H54 (cell line): ENCODE measurements at regions not wholly inside any gene's neighbourhood (a gene's known extent, or its start where the extent isn't known, plus 50 kb on each side); places are given as distances from the start of the nearest gene placed in this dataset.
A peak's percentile ranks its signal among the peaks of the same experiment; 100 is the strongest.
"Not testable (repeated sequence)": the region's sequence is repeated elsewhere in the genome, so short reads cannot be mapped to it uniquely, and the experiment has no call there.

Experiments
- DNase-seq: peaks from one replicate; pipeline ENCODE4 v3.0.0; 2011; ENCODE audit warnings: low spot score, mixed read lengths; ENCODE audit not compliant: insufficient read length
- FAIRE-seq: peaks from 3 replicates; lab custom pipeline; 2011; peaks lifted over from hg19 to GRCh38; lab: Jason Lieb, UNC
- POLR2A ChIP-seq: IDR thresholded peaks from 2 replicates; pipeline ENCODE4 v1.6.1; 2011; ENCODE audit warnings: low read depth, mild to moderate bottlenecking, low read length

DNA sequence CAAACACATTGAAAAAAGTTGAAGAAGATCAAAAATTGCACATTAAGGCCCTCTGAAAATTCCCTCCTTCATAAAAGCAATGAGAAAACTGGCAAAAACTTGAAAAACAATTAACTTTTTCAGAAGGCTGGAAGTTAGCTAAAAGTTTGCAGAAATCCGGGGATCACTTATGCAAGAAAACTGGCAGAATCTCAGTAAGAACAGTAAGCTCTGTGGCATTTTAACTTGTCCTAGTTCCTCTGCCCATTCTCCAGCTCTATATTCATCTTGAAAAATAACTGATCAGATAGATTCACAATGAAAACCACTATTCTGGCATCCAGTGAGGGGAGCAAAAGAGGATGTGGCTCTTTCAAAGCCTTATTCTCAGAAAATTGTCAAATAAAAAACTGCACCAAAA lies 566.8 kb downstream of the NTRK3 start:
- TF ChIP-seq POLR2A = no peak
- DNase-seq (no peak), FAIRE-seq (no peak)

DNA sequence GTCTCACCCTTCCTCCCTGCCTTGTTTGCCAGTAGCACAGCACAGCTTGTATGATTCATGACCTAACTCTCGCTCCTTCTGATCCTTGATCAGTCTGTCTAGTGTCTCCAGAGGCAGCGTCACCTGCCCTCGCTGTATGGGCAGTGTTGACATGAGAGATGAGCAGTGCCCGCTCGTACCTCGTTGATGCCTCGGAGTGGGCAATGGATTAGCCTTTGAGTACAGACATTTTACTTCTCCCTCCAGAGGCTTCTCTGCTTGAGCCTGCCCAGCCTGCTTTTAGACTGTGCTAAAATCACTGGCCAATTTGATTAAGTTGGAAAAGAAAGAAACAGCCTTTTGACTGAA lies 569.0 kb downstream of the NTRK3 start:
- no peak for FAIRE-seq
- no peak for DNase-seq
- TF ChIP-seq POLR2A = no peak

DNA sequence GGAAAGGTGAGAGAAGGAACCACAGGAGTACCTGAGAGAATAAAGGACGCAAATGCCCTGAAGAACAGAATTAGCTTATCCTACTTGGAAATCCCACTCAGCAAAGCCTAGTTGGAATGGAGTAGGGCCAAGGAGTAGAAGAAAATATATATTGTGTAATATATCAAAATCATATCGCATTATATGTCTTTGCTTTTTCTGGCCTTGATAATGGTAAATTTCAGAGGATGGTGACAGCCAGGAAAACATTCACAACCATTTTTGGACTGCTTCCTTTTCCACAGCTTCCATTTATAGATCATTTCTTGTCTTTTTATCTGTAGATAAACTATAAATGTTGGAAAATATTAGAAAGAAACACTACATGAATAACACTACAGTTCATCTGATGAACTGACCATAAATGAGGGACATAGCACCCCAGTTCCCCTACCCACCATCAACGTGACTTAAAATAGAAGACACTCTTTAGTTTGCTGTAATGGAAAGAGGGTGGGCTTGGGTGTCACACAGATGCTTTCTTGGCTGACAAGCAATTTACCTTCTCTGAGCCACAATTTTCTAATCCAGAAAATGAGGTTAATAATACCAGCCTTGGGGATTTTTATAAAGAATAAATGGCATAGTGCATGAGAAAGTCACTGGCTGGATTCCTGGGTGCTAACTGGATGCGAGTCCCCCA lies 569.6 kb downstream of the NTRK3 start:
- no peak for FAIRE-seq
- DNase-seq = no peak
- no peak for TF ChIP-seq POLR2A

DNA sequence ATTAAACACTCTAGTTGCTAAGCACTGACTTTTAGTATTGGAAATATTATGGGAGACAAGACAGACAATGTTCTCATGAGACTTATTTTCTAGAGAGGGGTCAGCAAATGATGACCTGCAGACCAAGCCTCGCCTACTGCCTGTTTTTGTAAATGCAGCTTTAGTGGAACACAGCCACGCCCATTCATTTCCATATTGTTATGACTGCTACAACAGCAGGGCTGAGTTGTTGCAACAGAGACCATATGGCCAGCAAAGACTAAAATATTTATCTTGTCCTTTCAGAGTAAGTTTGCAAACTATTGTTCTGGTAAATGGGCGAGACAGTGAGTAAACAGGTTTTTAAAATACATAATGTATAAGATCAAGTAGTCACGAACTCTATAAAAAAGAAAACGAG lies 570.2 kb downstream of the NTRK3 start:
- DNase-seq (no peak), FAIRE-seq (no peak)
- no peak for TF ChIP-seq POLR2A

DNA sequence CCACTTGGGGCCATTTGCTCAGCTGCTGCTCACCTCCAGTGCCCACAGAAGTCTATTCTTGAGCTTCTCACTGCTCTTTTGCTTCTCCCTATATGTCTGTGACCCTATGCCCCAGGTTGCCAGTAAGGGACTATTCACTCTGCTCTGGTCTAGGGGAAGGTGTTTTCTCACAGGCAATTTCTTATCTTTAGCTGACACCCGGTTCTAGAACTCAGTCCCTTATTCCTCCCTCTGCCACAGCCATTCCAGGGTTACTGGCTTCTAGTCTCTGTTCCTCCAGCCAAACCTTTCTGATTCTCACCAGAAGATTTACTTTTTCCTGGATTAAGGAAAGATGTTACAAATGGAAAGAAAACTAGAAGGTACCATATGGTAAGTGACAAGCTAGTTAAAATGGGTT lies 574.0 kb downstream of the NTRK3 start:
- DNase-seq (no peak), FAIRE-seq (no peak)
- no peak for TF ChIP-seq POLR2A

DNA sequence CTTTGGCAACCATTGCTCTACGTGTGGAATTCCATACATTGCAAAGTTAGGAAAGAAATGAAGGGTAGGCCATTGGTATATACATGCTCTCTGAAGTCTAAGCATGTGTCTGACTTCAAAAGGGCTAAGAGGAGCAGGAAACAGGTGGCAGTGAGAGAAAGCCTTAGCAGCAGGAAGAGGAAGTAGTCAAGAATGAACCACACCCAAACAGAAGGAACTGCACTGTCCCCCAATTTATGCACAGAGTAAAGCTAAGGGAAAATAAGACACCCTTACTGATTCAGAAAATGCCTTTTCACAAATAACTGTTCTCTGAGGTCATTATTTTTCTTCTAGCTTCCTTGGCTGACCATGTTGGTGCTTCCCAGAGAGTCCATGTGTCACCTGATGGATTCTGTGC lies 575.4 kb downstream of the NTRK3 start:
- no peak for FAIRE-seq
- no peak for TF ChIP-seq POLR2A
- DNase-seq = no peak

DNA sequence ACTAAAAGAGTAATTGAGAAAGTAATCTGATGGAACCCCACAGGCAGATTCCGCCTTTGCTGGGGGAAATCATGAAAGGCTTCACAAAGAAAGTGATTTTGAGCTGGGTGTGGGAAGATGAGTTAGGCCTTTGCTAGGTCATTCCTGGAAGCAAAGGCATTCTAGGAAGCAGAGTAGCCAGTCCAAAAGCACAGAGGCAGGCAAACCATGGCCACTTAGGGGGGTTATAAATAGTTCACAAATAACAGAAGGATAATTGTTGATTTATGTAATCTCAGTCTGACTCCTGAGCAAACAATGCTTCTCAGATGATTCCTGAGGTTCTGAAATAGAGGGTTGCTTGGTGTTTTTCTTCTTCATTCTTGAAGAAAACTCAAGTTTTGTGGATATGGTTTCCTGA lies 576.3 kb downstream of the NTRK3 start:
- DNase-seq (no peak), FAIRE-seq (no peak)
- no peak for TF ChIP-seq POLR2A

DNA sequence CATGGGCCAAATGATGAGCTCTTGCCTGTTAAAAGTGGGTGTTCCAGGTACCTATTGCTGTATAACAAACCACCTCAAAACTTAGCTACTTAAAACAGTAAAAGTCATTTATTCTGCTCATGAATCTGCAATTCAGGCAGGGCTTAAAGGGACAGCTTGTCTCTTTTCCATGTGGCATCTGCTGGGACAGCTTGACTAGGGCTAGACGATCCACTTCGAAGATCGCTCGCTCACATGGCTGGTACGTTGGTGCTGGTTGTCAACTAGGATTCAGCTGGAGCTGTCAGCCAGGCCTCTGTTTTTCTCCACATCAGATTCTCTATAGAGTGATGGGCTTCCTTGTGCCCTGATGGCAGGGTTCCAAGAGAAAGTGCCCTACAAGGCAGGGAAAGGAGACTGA lies 581.3 kb downstream of the NTRK3 start:
- TF ChIP-seq POLR2A = no peak
- DNase-seq (no peak), FAIRE-seq (no peak)

DNA sequence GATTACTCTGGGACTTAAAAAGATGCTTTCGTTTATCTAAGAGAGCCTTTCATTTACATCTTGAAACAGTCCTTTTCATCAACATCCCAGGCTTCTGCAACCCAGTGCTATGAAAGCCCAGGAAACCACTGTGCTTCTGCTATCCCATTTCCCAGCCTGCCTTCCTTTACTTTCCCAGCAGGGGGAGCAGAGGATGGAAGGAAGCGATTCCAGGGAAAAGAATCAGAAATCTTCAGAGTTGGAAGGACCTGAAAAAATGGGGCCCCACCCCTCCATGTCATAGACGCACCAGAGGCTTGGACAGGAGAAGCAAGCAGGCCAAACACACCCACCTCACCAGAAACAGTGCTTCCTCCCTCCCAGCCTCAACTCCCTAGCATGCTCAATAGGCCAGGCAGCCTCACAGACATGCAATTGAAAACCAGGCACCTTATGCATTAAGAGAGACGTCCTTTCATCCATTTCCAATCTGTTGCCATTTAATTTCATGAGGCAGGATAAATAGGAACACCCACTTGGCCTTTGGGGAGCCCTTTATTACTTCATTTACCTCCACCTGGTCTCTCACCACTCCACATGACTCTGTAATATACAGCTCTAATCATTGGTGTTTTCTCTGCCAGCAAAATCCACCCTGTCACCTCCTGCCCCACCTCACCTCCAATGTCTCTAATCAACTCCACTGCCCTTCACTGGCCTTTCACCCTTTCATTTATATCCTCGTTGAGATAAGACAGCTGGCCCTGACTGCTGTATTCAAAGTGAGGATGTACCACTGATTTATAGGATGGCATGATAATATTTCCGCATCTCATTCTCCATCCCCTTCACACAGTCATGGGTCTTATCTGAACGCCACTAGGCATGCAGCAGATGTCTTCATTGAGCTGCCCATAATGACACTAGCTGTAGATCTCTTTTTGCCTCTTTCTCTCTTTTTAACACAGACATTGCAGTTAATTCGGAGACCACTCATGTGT lies 583.9 kb downstream of the NTRK3 start:
- TF ChIP-seq POLR2A = no peak
- FAIRE-seq (no peak), DNase-seq (peak; percentile 6)

DNA sequence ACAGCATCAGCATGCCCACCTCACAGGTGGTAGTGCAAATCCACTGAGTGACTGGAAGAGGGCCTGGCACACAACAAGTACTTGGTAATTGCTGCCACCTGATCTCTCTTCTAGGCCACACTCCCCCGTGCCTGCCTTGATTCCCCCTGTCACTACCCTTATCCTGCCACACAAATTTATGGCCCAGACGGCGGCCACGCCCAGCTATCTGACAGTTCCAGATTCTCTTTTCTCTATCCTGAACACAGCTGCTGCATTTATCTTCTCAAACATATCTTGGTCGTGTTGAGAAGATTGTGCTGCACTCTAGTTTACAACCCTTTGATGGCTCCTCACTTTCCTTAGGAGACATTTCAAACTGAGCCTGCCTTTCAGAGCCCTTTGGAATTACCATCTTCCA lies 585.2 kb downstream of the NTRK3 start:
- no peak for TF ChIP-seq POLR2A

DNA sequence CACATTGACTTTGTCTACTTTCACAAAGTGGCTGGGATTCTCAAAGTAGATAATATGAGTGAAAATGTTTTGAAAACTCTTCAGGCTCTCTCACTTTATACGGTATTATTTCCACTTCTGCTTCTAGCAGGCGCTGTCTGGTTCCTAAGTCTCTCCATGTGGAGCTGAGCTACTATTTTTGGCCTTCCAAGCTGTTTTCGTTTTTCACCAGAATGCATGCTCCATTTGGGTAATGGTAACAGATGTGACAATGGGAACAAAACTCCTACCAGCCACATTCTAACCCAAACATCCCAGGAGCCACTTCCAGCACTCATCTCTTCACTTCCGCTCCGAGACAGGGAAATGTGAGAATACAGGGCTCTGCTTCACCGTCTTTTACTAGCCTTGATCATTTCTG lies 586.7 kb downstream of the NTRK3 start:
- DNase-seq (no peak), FAIRE-seq (no peak)
- TF ChIP-seq POLR2A = no peak

More for the DNA sequence above, 585.2 kb downstream of the NTRK3 start:
- FAIRE-seq = no peak
- DNase-seq = no peak

DNA sequence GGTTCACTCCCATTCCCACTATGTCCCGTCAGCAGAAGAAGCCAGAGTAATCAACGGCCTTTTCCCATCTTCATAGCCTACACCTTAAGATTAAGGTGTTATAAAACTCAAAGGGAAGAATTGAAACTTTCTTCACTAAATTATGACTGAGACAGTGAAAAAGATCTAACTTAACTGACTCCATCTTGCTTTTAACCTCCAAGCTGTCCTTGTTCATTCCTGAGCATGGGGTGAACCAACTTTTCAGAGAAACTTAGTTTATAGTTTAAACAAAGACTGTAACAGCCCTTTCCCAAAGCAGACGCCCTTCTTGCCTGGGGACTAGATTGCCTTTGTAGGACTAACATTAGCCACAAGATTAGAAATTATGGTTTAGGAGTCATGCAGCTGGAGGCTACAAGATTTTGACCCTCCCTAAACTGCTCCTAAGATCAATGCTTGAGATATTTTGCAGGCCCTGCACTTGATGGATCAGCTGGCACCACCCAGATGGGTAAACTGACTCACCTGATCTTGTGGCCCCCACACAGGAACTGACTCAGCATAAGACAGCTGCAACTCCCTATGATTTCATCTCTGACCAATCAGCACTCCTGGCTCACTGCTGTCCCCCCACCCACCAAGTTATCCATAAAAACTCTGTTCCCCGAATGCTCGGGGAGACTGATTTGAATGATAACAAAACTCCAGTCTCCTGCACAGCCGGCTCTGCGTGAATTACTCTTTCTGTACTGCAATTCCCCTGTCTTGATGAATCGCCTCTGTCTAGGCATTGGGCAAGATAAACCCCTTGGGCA lies 587.6 kb downstream of the NTRK3 start:
- not testable (repeated sequence) for FAIRE-seq, DNase-seq

DNA sequence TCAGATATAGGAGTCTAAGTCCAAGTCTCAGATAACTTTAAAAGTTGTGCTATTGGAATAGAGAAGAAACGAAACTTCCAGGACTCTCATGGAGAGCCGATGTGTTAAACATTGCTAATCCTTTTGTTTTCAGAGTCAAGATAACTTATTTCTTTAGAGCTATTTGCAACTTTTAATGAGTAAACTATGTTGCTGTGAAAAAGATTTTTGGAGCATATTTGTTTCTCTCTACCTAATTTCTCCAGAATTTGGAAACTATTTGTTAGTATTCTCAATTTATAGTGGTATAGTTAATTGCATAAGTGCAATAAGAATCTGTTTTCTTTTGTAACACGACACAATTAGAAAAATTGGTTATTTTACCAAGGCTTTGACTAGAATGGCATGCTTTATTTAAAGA lies 588.9 kb downstream of the NTRK3 start:
- FAIRE-seq = no peak
- TF ChIP-seq POLR2A = no peak
- no peak for DNase-seq

DNA sequence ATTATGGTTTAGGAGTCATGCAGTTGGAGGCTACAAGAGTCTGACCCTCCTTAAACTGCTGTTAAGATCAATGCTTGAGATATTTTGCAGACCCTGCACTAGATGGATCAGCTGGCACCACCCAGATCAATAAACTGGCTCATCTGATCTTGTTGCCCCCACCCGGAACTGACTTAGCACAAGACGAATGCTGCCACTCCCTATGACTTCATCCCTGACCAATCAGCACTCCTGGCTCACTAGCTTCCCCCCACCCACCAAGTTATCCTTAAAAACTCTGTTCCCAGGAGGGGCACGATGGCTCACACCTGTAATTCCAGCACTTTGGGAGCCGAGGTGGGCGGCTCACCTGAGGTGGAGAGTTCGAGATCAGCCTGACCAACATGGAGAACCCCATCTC lies 594.0 kb downstream of the NTRK3 start:
- TF ChIP-seq POLR2A = no peak
- DNase-seq = no peak
- FAIRE-seq = no peak
